ENCODE measurements at regions not wholly inside any gene's neighbourhood (a gene's known extent, or its start where the extent isn't known, plus 50 kb on each side); places are given as distances from the start of the nearest gene placed in this dataset.
"Not testable (repeated sequence)": the region's sequence is repeated elsewhere in the genome, so short reads cannot be mapped to it uniquely, and the experiment has no call there.

DNA sequence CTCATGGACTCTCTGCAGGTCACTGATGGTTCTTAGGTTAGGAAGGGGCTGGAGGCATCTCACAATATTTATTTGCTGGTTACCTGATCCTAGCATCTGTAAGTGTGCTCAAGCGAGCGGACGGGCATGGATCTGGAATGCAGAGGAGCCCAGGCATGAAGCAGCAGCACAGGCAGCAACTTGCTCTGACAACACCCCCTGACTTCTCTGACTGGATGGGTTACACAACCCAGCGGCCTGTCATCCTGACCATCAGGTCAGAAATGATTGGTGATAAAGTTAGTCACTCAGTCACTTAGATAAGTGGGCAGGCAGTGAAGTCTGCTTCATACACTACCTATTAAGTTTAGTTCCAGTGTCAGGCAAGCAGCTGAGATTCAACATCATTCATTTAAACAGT is 75.9 kb upstream of the IGFBPL1 start:
- FAIRE-seq; H3K27ac ChIP-seq (ENCODE audit: extremely low read depth, low read depth, low read length); intact Hi-C loops (cut with micrococcal nuclease); H3K9ac ChIP-seq (ENCODE audit: insufficient read depth in 1 of 2, low read depth in 2 of 2, low read length in 2 of 2); H3K79me2 ChIP-seq (ENCODE audit: control insufficient read depth, insufficient read depth, low read length); H3K36me3 ChIP-seq (ENCODE audit: control insufficient read depth, insufficient read depth, low read length); BruUV-seq (replicated peaks); H3K27me3 ChIP-seq (ENCODE audit: control insufficient read depth in 2 of 2, insufficient read depth in 2 of 2, low read length in 2 of 2); H3K9me3 ChIP-seq (replicated peaks; ENCODE audit: control insufficient read depth, insufficient read depth, low read depth, low read length); H2AFZ ChIP-seq (ENCODE audit: low read depth, low read length); H3K9me1 ChIP-seq (ENCODE audit: control insufficient read depth, insufficient read depth, low read length); H4K20me1 ChIP-seq (replicated peaks; ENCODE audit: control insufficient read depth, insufficient read depth, low read length); H3K4me2 ChIP-seq (ENCODE audit: insufficient read depth, low read length); in situ Hi-C loops (cut with MboI); ATAC-seq; H3K4me3 ChIP-seq; H3K4me1 ChIP-seq (replicated peaks in 1 of 2; ENCODE audit: control insufficient read depth in 2 of 2, insufficient read depth in 2 of 2, low read length in 2 of 2); CTCF ChIA-PET (ENCODE audit: low intra/inter-chr PET ratio): not testable (repeated sequence)
- TF ChIP-seq, protein P1, sequence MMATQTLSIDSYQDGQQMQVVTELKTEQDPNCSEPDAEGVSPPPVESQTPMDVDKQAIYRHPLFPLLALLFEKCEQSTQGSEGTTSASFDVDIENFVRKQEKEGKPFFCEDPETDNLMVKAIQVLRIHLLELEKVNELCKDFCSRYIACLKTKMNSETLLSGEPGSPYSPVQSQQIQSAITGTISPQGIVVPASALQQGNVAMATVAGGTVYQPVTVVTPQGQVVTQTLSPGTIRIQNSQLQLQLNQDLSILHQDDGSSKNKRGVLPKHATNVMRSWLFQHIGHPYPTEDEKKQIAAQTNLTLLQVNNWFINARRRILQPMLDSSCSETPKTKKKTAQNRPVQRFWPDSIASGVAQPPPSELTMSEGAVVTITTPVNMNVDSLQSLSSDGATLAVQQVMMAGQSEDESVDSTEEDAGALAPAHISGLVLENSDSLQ (IDR thresholded peaks at IDR 0.05): peak; percentile 43; the same call in 1 of the 2 replicates
- WGBS (ENCODE audit: insufficient coverage, low coverage, missing lambda C conversion rate): 0% methylated on average over 4 of the region's 4 CpGs
- peak in 1 of 4 experiments; percentile 3 for DNase-seq (ENCODE audit: extremely low read depth in 1 of 4, low spot score in 3 of 4)
- POLR2A ChIA-PET: interaction anchor here (0.6 to 0.7 kb wide), 2 partner anchors 21 to 172 kb away, joined by 3 read pairs; no protein-coding TSS in a partner anchor

DNA sequence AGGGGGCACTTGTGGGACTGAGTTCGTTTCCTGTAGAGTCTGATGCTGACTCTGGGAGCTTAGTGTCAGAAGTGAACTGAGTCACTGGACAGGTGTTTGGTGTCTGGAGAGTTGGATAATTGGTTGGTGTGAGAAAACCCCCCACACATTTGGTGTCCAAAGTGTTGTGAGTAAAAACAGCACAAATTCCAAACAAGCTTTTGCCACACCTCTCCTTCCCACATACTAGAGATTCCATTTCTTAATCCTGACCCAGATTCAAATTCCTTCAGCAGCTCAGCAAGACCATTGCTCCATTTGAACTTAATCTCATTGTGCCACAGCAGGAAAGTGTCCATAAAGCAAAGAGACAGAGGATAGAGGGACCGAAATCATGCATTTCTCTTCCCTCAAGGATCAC is 74.3 kb upstream of the IGFBPL1 start:
- H4K20me1 ChIP-seq (replicated peaks; ENCODE audit: control insufficient read depth, insufficient read depth, low read length); H3K4me1 ChIP-seq (replicated peaks in 1 of 2; ENCODE audit: control insufficient read depth in 2 of 2, insufficient read depth in 2 of 2, low read length in 2 of 2); H3K4me2 ChIP-seq (ENCODE audit: insufficient read depth, low read length); H3K36me3 ChIP-seq (ENCODE audit: control insufficient read depth, insufficient read depth, low read length); intact Hi-C loops (cut with micrococcal nuclease); H3K4me3 ChIP-seq; DNase-seq (ENCODE audit: extremely low read depth in 1 of 4, low spot score in 3 of 4); H3K27ac ChIP-seq (ENCODE audit: extremely low read depth, low read depth, low read length); H2AFZ ChIP-seq (ENCODE audit: low read depth, low read length); H3K27me3 ChIP-seq (ENCODE audit: control insufficient read depth in 2 of 2, insufficient read depth in 2 of 2, low read length in 2 of 2); H3K9ac ChIP-seq (ENCODE audit: insufficient read depth in 1 of 2, low read depth in 2 of 2, low read length in 2 of 2); POLR2A ChIA-PET; BruUV-seq (replicated peaks); ATAC-seq; H3K9me3 ChIP-seq (replicated peaks; ENCODE audit: control insufficient read depth, insufficient read depth, low read depth, low read length); CTCF ChIA-PET (ENCODE audit: low intra/inter-chr PET ratio); FAIRE-seq; H3K79me2 ChIP-seq (ENCODE audit: control insufficient read depth, insufficient read depth, low read length); in situ Hi-C loops (cut with MboI); H3K9me1 ChIP-seq (ENCODE audit: control insufficient read depth, insufficient read depth, low read length): not testable (repeated sequence)
- 0% methylated on average over 2 of the region's 2 CpGs for WGBS (ENCODE audit: insufficient coverage, low coverage, missing lambda C conversion rate)
